Activated CD4-positive, alpha-beta T cell treated with anti-CD3 and anti-CD28 coated beads, Interleukin-10, Interleukin-2, amounts not matched to agents 100 ng/mL and 50 ng/mL, durations not matched to agents 16 hours and 8 hours (primary cell): ENCODE measurements at regions not wholly inside any gene's neighbourhood (a gene's known extent, or its start where the extent isn't known, plus 50 kb on each side); places are given as distances from the start of the nearest gene placed in this dataset.
"Not testable (repeated sequence)": the region's sequence is repeated elsewhere in the genome, so short reads cannot be mapped to it uniquely, and the experiment has no call there.

Source experiments
- DNase-seq: peaks from one replicate; pipeline ENCODE4 v3.0.0-alpha.2; 2020

DNA sequence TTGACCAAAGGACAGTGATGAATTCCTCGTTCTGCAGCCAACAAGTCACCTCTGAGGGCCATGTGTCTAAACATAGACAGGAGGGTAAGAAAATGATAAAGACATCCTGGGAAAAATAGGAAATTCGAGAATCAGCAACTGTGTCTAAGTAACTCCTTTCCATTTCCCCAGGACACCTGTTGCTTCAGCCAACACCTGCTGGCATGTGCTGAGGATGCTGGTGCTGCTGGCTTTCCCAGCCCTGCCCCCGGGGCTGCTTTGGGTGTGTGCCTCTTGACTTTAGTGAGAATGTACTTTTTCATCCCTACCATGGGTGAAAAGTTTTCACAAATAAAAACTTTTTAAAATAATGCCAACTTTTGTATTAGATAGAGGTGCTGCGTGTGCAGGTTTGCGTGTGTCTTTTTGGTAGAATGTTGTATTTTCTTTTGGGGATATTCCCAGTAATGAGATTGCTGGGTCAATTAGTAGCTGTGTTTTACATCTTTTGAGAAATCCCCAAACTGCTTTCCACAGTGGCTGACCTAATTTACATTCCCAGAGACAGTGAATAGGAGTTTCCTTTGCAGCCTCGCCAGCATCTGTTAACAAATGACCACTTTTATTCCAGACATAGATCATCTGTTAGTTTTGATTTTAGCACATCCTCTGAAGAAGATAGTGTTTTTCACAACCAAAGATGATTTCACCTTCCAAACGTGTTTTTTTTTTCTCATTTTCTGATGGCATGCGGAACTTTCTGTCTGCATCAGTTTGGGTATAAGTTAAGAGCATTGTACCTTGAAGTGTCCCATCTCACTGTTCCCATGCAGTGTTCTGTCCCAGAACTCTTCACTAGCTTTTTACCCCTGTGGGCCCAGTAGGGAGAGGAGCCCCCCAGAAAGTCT, 104.2 kb upstream of the ACBD5 start:
- peak; percentile 70 for DNase-seq

DNA sequence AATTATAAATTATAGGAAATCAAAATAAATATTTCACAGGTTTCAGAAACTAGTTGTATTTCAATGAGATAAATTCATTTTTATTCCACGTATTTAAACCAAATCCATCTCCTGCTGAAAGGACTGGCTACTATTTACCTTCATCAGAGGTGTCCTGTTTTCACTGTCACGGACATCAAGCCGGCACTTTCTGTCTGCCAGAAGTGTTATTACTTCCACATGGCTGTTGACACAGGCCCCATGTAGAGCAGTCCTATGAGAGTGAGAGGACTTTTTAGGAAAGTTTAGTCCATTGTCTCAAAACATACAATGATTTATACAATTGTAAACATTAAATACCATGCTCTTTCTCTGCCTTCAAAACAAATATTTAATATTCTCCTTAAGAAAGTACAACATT, 100.4 kb upstream of the ACBD5 start:
- no peak for DNase-seq

DNA sequence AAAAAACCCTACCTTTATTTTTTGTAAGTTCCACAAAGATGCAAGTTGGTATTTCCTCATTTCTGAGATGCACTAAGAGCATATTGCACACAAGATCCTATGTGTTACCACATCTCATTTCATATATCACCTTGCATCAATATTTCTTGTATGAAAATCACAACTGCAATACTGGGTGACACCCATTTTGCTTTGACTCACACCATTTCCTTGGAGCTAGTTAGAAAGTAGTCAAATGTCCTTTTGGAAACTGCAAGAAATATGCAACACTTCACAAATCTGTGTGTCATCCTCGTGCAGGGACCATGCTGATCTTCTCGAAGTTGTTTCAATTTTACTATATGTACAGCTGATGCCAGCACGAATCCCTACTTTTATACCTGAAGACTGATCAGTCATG, 94.6 kb upstream of the ACBD5 start:
- peak; percentile 51 for DNase-seq

DNA sequence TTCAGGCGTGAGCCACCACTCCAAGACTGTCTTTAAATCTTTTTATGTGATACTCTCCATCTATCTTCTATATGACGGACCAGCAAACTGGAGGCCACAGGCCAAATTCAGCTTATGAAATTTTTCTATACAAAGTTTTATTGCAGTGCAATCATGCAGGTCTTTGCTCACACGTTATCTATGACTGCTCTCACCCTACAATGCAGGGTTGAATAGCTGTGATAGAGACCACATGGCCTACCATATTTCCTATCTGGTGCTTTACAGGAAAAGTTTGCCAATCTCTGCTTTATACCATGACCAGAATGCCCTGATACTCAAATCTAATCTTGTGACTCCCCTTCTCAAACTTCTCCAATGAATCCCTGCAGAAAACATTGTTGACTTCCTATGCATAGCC, 89.5 kb upstream of the ACBD5 start:
- DNase-seq, result no peak

DNA sequence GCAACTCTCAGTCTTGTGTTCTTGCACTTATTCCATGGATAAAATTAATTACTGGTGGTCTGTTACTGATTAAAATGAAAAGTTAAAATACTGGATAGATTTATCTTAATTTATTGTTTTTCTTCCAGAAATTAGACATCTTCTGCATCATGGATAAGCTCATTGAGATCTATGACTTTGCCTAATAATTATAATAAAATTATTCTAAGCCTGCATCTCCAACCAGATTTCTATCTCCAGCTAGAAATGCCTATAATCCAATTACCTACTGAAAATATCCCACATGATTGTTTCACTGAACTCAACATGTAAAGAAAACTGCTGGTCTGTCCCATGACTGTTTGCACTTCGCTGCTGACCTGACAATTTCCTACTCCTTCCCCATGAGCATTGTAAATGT, 88.3 kb upstream of the ACBD5 start:
- DNase-seq, result no peak

DNA sequence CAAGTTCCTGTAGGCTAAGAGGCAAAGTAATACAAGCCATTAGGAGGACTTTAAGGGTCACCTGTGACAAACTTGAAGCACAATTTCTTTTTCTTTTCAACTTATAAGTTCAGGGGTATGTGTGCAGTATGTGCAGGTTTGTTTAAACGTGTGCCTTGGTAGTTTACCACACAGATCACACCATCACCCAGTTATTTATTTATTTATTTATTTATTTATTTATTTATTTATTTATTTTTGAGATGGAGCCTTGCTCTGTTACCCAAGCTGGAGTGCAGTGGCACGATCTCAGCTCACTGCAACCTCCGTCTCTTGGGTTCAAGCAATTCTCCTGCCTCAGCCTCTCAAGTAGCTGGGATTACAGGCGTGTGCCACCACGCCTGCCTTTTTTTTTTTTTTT, 86.2 kb upstream of the ACBD5 start:
- DNase-seq, result not testable (repeated sequence)

DNA sequence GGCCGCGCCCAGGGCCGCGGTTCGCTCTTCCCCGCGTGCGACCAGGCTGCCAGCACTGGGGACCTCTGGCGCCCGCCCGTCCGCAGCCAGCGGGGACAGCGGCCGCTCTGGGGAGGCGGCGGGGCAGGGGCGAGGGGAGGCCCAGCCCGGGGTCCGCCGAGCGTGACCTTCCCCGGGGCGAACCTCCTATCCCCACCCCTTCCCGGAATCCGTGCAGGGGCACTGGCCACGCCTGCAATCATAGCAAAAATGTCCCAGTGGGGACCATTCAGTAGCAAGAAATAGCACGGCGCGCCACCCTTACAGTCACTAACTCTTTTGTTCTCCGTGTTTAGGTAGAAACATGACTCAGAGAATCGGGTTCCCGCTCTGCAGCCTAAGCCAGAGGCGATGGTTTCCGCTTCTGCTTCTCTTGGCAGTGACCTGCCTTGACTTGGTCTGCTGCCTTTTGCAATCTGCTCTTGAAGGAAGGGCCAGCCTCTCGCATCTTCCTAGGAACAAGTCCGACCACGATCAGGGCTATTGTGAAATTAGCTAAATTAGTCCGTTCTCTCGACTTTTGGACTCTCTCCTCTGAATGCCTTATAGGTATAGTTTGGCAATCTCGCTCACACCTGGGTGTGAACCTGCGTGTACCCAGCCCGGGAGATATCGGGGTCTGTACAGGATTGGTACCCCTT, 79.3 kb upstream of the ACBD5 start:
- peak; percentile 49 for DNase-seq

DNA sequence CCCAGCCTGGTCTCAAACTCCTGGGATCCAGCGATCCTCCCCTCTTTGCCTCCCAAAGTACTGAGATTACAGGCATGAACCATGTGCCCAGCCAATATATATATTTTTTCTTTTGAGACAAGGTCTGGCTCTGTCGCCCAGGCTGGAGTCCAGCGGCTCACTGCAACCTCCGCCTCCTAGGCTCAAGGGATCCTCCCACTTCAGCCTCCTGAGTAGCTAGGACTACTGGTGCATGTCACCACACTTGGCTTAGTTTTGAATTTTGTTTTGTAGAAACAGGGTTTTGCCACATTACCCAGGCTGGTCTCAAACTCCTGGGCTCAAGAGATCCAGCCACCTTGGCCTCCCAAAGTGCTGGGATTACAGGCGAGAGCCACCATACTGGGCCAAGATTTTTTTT, 78.5 kb upstream of the ACBD5 start:
- DNase-seq, result not testable (repeated sequence)

DNA sequence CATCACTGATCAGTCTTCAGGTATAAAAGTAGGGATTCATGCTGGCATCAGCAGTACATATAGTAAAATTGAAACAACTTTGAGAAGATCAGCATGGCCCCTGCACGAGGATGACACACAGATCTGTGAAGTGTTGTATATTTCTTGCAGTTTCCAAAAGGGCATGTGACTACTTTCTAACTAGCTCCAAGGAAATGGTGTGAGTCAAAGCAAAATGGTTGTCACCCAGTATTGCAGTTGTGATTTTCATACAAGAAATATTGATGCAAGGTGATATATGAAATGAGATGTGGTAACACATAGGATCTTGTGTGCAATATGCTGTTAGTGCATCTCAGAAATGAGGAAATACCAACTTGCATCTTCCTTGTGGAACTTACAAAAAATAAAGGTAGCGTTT, 74.5 kb upstream of the ACBD5 start:
- DNase-seq, result peak; percentile 70

DNA sequence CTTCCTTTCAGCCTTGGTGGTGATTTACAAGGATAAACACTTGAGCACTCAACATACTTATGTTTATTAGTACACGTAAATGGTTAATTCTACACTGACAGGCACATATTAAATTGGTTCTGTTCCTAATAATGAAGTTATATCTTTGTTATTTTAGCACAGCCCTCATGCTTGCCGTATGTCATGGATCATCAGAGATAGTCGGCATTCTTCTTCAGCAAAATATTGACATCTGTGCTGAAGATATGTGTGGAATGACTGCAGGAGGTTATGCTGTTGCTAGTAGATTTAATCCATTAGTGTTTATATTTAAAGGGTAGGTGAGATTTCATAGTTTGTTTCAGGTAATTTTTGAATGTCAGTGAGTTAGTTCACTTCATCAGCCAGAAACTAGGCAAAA, 73.0 kb upstream of the ACBD5 start:
- DNase-seq, result not testable (repeated sequence)

DNA sequence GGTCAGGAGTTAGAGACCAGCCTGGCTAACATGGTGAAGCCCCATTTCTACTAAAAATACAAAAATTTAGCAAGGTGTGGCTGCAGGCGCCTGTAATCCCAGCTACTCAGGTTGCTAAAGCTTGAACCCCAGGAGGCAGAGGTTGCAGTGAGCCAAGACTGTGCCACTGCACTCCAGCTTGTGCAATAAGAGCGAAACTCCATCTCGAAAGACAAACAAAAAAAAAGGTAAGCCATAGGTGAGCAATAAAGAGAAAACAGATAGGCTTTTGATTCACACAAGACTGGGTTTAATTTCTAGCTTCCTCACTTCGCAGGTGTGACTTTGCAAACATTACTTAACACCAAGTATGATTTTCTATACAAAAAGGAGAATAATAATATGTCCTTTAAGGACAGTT, 72.3 kb upstream of the ACBD5 start:
- peak; percentile 15 for DNase-seq

DNA sequence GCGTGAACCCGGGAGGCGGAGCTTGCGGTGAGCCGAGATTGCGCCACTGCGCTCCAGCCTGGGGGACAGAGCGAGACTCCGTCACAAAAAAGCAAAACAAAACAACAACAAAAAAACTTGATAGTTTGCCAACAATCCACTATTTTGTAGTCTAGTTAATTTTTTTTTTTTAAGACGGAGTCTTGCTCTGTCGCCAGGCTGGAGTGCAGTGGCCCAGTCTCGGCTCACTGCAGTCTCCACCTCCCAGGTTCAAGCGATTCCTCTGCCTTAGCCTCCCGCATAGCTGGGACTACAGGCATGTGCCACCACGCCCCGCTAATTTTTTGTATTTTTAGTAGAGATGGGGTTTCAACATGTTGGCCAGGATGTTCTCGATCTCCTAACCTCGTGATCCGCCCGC, 71.2 kb upstream of the ACBD5 start:
- not testable (repeated sequence) for DNase-seq

DNA sequence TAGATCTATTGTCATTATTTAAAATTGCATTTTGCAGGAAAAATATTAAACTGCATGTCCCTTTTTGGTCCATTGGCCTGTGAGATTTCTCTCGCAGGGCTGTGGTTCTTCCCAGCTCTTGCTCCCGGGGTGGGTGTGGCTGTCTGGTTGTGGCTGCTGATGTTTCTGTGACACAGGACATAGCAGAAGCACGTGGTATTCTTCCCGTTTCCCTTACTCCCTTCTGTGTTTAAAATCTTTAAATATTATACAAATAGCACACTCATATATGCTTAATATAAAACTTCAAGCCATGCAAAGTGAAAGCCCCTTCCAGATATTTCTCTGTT, 57.9 kb upstream of the ACBD5 start:
- not testable (repeated sequence) for DNase-seq

DNA sequence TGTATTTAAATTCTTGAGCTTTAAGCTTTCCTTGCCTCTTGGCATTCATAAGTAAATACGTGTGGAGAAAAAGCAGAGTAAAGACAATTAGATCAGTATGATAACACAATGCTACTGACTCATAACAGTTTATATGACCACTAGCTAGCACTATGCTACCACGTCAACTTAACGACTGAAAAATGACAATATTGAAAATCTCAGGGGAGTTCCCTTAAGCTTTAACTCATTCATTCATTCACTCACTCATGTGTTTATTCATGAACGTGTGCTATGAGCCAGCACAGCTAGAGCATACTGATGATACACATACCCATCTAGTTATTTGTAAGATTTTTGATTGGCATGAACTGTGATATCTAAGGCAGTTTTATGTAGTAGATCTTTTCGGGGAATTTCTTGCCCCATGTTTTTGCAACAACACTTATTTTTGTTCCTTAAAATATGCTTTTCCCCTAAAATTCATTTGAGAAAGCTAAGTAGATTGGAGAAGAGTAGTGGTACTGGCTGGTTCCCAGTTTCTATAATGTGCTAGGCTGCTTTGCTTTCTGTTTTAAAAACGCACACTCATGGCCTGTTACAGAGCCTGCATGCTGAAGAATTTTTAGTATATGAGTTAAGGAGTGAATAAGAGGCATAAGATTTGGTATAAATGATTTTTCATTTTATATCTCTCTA, 57.4 kb upstream of the ACBD5 start:
- DNase-seq, result peak; percentile 10

DNA sequence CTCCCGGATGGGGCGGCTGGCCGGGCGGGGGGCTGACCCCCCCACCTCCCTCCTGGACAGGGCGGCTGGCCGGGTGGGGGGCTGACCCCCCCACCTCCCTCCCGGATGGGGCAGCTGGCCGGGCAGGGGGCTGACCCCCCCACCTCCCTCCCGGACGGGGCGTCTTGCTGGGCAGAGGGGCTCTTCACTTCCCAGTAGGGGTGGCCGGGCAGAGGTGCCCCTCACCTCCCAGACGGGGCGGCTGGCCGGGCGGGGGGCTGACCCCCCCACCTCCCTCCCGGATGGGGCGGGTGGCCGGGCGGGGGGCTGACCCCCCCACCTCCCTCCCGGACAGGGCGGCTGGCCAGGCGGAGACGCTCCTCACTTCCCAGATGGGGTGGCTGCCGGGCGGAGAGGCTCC, 55.7 kb upstream of the ACBD5 start:
- DNase-seq, result not testable (repeated sequence)

DNA sequence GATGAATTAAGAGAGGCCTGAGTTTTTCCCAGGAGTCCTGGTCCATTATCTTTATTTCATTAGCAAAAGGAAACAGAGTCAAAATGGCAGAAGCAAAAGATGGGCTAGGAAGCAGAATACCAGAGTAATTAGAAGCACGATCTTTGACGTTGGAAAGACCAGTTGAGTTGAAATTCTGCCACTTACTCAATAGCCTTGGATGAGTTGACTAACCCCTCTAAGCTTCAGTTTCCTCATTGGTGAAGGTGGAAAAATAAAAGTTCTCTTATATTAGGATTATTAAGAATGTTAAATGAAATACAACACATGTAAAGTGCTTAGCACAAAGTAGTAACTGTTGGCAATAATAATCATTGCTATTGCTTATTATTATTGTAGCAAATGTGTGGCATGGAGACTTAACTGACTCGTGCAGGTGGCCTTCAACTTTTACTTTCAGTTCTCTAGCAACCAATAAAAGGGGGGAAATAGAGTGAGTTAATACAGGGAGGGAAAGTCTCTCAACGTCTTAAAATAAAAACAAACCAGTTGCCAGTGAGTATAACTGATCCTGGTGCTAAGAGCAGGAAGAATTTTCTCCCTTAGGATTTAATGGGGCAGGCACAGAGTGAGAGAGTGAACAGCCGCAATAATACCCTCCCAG, 50.8 kb upstream of the ACBD5 start:
- DNase-seq, result not testable (repeated sequence)
